Left renal pelvis (tissue), 4 donors: ENCODE measurements at regions not wholly inside any gene's neighbourhood (a gene's known extent, or its start where the extent isn't known, plus 50 kb on each side); places are given as distances from the start of the nearest gene placed in this dataset.

Experiments used
- DNase-seq, 4 donors: peaks; one replicate each; pipeline ENCODE4 v3.0.0-alpha.2; 2013; ENCODE audit warnings: low read depth in 4 of 4, low spot score in 3 of 4

DNA sequence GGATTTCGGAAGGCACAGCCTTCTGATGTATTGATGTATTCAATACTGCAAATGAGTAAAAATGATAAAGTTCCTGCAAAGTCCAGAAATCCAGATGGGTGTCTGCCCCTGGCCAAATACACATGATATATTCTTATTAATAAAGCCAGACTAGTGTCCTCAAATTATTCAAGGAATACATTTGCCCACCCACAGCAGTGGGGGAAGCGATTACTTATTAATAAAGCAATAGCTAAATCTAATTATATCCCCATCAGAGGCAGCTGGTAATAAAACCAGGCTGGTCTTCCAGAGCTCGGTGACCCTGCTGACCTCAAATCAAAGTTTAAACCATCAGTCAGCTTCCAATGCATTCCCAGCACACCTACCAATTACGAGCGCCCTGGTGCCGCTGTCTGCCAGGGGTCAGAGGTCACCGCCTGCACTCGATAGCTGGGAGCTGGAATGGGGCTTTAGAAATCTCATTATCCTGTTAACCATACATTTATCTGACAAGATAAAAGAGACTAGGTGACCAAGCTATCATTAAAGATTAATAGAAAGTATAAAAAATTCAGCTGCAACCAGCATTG lies 330.3 kb downstream of the UACA start:
- DNase-seq = no peak

DNA sequence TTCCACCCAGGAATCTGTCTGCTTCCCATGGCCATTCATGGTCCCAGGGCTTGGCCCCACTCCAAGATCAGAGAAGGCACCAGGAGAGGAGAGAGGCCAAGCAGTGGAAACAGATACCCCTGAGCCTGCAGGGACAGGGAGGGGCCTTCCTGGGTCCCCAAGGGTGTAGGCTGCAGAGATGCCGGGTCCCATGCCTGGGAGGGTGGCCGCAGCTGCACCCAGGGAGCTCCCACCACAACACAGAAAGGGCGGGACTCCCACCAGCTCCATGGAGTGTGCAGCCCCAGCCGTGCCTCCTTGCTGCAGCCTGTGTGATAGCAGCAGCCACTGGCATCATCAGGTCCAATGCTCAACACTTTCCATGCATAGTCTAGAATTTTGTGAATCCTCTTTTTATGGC lies 331.5 kb downstream of the UACA start:
- DNase-seq = no peak

DNA sequence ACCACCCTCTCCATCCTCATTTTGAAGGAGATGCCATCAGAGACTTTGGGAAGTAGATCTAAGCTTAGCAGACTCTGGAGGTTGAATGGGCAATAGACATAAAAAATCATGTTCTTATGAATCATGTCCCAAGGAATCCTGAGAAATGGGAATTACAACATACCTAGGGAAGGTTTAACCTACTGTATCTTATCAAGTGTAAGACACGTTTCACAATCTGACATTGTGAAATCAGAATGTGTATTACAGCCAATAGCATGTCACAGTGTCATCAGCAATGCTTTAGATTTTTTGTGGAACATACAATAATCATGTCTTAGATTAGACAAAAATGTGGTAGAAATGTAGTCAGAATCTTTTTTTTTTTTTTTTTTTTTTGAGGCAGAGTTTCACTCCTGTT lies 332.4 kb upstream of the TLE3 start:
- DNase-seq = no peak

GRCh38 chr15:70429056-70429722 lies 331.5 kb upstream of the TLE3 start:
- DNase-seq = no peak

- no peak for DNase-seq
Measured at GRCh38 chr15:70428211-70428822, 330.6 kb upstream of the TLE3 start.

DNA sequence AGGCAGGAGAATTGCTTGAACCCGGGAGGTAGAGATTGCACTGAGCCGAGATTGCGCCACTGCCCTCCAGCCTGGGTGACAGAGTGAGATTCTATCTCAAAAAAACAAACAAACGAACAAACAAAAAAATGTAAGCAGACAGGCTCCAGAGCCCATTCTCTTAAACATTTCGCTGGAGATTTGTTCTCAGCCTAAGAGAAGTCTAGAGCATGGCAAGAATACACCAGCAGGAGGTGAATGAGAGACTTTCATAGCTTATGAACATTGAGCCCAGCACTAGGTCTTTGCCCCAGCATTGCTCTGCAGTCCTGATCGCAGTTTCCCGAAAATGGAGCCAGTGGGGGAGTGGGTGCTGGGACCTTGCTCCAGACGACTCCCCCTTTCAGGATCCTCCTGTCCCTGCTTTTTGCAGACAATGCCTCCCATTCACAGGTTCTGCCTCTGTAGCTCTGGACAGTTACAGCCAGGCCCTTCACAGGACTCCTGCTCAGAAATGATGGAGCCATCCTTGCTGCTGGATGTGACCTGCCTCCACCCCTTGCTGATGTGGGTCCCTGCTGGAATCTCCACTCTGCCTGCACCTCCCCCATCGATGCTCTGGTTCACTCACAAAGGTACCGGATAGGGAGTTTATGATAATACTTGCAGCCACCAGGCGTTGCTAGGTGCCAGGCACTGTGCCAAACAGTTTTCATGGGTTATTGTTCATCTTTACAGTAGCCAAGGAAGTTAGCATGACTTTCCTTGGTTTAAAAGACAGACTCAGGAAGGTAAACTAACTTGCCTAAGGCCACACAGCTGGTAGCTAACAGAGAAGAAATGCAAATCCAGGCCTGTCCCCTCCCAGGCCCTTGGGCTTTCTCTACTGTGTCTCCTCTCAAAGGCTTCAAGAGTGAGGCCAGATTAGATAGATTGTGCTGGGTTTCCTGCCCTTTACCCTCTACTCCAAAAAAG lies 329.7 kb upstream of the TLE3 start:
- no peak for DNase-seq

DNA sequence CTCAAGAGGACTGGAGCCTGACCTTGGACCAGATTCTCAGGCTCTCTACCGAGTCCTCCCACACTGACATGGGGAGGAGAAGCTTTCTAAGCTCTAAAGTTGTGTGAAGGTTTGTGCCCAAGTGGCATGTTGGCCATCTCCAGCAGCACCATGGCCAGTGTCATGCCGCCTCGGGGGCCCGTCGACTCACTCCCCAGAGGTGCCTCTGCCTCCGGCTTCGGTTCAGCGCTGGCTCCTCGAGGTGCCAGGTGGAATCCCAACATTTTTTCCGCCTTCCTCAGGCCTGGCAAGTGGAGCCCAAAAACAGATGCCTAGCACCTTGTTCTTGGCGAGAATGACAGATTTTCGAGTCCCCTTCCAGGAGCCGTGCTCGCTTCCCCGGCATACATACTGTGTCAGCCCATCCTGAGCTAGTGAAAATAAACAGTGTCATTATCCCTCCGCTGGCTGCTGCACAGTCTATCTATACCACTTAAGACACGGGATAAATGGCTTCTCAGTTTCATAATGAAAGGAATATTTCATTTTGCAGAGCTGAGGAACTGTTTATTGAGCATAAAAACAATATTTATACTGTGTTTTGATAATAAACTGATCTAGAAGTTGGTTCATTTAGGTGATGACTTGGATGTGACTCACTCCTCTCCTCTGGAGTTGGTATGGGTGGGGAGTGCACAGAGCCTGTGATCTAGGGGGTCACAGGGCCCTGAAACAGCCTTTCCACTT lies 328.5 kb upstream of the TLE3 start:
- DNase-seq = no peak

DNA sequence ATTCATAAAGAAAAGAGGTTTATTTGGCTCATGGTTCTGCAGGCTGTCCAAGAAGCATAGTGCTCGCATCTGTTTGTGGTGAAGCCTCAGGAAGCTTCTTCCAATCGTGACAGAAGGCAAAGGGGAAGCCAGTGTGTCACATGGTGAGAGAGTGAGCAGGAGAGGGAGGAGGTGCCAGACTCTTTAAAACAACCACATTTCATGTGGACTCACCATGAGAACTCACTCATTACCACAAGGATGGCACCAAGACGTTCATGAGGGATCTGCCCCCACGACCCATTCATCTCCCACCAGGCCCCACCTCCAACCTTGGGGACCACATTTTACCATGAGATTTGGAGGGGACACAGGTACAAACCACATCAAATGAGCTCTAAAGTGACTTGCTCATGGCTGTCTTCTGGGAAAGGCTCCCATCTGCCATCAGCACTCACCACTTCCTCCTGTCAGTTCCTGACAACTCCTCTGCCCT lies 327.3 kb upstream of the TLE3 start:
- DNase-seq = no peak

GRCh38 chr15:70423267-70423666 lies 325.6 kb upstream of the TLE3 start:
- DNase-seq = no peak

DNA sequence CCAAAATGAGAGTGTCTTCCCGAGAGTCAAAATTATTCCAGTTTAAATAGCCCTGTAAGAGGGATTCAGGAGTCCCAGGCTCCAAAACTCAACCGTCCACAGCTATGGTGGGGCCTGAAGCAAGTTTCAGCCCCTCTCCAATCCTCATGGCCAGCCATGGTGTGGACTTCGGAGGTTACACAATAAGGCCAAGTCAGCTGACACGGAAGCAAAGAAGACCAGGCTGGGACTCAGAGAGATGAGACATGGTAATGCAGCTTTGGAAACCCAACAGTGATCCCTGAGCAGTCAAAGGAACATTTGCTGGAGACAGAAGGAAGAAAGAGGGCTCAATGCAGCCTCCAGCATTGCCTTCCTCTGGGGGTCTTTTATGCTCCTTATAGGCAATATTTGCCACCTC lies 324.6 kb upstream of the TLE3 start:
- DNase-seq = no peak

DNA sequence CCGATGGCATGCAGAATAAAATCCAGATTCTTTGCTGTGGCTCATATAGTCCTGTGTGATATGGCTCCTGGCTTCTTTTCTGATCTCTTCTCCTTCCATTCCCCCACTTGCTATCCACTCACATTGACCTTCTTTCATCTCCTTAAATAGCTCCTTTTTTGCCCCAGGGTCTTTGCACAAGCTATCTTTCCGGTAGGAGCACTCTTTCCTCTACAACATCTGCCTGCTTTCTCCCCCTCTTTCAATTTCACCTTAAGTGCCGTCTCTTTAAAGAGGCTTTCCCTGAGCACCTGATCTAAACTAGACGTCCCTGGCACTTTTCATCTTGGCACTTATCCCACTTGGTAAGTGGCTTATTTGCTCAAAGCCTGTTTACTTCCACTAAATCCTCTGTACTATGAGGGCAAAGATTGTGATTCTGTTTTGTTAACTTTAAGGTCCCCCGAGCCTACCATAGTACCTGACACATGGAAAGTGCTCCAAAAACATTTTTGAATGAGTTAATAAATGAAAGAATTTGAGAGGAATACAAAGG lies 323.3 kb upstream of the TLE3 start:
- DNase-seq = no peak

DNA sequence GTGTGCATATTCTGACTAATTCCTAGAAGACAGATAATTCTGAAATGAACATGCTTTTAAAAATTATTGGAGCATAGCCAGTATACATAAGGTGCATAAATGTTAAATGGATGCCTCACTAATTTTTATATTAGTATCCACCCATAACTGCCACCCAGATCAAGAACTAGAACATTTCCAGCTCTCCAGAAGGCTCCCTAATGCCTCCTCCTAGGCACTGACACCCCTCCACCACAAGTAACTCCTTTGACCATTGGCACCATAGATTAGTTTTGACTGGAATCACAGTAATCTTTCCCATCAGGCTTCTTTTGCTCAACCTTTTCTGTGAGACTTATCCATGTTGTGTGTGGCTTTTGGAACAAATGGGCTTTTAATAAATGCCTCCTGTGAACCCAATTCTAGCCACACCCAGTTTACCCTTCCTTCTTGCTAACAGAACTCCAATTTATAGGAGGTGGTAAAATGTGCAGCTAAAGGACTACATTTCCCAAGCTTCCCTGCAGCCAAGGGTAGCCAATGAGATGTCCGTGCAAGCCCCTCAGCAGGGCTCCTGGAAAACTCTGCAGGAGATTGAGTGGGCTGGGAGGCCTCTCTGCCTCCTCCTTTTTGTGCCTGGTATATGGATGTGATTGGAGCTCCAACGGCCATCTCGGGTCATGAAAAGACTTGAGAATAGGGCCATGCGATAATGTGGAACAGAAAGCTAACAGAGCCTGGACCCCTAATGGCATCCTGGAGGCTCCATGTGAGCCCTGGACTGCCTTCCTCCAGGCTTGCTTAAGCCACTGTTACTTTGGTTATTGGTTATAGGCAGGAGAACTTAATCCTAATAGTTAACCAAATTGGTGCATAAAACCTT lies 322.6 kb upstream of the TLE3 start:
- DNase-seq = no peak

GRCh38 chr15:70418943-70419342 lies 321.2 kb upstream of the TLE3 start:
- no peak for DNase-seq

- no peak for DNase-seq
Measured at GRCh38 chr15:70417535-70417934, 319.8 kb upstream of the TLE3 start.

DNA sequence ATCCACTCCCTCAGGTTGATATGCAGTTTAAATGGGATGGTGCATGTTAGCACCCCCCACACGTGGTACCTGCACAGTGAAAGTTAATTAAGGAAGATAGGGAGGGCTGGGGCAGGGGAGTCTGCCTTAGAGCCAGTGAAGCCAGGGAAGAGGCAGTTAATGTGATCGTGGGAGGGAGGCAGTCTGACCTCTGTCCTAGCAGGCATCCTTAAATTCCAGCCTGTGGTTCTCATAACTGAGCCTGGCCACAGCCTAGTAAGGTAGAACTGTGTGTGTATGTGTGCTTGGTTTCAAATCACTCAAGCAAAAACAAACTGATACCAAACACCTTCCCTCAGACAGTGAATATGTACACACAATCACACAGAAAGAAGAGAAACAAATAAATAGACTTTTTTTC lies 319.1 kb upstream of the TLE3 start:
- DNase-seq = peak in 1 of 4 donors; percentile 70

DNA sequence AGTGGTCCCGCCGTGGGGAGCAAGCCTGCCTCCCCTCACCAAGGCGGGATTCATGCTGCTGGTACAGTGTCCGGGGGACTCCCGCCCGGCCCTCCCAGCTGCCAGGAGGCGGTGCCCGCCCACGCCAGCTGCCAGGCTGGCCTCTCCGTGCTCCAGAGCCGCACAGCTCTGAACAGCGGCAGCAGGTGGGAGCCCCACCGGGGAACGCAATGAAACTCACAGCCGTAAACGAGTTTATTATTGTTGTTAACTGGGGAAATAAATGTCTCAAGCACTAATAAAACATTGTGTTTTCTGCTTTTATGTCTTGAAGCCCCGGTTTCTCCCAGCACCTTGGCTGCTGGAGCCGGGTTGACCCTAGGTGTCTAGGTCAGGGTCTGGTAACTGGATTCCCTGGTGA lies 317.7 kb upstream of the TLE3 start:
- no peak for DNase-seq

DNA sequence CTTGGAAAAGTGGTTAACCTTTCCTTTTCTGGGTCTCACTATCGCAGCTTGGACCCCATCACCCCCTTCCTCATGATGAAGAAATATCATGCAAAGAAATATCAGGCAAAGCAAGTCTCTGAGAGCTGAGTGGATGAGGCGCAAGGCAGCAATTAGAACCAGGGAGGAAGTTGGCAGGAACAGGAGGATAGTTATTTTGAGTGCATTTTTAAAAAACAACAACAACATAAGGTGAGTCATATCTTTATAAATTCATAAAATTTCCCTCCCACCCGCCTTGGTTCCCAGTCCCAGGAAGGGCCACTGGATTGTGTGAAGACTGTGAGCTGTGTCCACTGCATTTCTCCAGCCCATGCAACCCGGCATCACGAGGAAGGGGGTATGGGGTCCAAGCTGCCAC lies 316.9 kb upstream of the TLE3 start:
- DNase-seq = no peak

- no peak for DNase-seq
Measured at GRCh38 chr15:70412794-70413193, 315.1 kb upstream of the TLE3 start.

DNA sequence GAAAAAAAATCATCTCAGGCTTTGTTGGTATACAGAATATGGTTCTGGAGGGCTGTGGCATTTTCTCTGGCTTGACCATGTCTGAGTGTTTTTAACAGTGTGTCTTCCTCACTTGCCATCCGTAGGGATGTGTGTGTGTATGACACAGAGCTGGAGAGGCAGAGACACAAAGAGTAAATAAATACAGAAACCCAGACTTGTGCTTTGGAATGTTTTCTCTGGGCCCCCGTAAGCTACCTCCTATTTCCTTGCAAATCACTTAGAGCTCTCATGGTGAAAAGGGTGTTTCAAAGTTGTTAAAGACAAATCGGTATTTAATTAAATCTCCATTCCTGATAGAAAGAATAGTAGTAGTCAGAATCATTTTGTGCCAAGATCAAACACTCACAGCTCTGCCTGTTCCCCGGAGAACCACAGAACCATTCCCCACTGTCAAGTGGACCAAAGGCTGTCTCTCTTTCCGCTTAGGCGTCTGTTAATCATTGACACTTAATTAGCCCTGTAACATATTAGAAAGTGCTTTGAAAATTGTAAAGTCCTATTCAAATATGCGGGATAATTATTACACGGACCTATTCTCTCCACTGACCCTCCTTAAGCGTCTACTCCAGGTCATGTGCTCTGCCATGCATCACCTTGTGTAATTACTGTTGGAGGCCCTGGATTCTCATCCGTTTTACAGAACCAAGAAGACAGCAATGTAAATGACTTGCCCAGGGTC lies 313.6 kb upstream of the TLE3 start:
- no peak for DNase-seq
